NCI-H524 treated with DMSO at 0.1 percent for 48 hours (cell line): ENCODE measurements at regions not wholly inside any gene's neighbourhood (a gene's known extent, or its start where the extent isn't known, plus 50 kb on each side); places are given as distances from the start of the nearest gene placed in this dataset.
"Not testable (repeated sequence)": the region's sequence is repeated elsewhere in the genome, so short reads cannot be mapped to it uniquely, and the experiment has no call there.

ENCODE experiments used
- DNase-seq: peaks from one replicate; lab custom pipeline; 2025; lab: John Stamatoyannopoulos, UW

DNA sequence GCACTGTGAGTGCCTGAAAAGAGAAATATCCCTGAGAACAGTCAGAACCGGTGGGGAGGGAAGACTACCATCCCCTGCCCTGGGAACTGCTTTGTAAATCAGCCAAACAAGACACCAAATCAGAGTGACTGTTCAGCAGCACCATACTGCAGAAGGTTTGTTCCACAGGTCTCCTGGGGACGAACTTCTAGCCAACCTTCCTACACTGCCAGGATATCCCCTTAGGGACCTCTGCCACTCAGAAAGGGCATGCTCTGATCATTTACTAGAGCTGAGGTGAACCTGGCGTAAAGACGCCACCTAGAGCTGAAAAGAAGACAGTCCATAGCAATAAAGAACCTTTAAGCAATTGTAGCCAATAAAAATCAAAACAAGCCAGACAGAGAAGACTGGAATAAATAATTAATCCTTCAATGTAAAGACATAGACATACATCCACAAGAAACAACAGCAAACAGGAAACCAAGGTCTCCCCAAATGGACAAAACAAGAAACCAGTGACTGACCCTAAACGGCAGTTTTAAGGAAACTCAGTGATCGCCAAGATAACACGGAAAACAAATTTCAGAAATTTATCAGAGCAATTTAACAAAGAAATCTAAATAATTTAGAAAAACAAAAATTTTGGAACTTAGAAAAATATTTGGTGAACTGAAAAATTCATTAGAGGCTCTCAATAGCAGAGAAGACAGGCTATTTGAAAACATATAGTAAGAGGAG lies 228.1 kb upstream of the AMIGO2 start:
- DNase-seq, result peak; percentile 22

DNA sequence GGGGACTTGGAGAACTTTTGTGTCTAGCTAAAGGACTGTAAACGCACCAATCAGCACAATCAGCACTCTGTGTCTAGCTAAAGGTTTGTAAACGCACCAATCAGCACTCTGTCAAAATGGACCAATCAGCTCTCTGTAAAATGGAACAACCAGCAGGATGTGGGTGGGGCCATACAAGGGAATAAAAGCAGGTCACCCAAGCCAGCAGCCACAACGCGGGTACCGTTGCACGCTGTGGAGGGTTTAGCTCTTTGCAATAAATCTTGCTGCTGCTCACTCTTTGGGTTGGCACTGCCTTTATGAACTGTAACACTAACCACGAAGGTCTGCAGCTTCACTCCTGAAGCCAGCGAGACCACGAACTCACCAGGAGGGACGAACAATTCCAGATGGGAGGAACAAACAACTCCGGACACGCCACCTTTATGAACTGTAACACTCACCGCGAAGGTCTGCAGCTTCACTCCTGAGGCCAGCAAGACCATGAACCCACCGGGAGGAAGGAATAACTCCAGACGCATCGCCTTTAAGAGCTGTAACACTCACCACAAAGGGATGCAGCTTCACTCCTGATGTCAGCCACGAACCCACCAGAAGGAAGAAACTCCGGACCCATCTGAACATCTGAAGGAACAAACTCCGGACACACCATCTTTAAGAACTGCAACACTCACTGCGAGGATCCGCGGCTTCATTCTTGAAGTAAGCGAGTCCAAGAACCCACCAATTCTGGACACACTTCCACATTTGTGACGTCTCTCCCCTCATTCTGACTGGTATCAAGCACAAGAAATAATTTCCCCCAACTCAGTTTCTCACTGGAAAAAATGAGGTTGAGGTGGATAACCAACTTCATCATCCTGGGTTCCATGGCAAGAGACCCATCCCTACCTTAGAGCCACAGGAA lies 227.3 kb upstream of the AMIGO2 start:
- DNase-seq, result not testable (repeated sequence)

DNA sequence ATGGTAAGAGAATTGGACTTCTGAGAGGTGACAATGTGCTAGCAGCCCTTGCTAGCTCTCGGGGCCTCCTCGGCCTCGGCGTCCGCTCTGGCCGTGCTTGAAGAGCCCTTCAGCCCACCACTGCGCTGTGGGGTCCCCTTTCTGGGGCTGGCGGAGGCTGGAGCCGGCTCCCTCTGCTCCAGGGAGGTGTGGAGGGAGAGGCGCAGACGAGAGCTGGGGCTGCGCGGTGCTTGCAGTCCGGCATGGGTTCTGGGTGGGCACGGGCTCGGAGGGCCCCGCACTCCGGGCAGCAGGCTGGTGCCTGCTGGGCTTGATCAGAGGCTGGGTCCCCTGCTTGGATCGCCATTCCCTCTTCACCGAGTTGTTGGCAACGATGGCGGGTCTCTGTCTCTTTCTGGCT lies 226.4 kb upstream of the AMIGO2 start:
- DNase-seq, result no peak

DNA sequence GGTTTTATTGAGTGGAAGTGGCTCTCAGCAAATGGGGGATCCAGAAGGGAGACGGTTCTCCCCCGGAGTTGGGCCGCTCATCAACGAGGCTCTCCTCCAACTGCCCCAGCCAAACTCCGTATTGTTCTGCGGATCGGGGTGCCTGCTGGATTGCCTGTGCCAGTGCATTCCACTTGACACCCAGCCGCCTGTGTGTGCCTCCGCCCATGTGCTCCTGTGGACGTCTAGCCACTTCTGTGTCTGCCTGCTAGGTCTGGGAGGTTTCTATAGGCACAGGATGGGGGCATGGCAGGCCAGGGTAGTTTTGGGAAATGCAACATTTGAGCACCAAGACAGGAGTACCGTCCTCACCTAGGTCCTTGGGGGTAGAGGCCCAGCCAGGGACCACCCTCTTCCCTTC lies 225.7 kb upstream of the AMIGO2 start:
- no peak for DNase-seq

DNA sequence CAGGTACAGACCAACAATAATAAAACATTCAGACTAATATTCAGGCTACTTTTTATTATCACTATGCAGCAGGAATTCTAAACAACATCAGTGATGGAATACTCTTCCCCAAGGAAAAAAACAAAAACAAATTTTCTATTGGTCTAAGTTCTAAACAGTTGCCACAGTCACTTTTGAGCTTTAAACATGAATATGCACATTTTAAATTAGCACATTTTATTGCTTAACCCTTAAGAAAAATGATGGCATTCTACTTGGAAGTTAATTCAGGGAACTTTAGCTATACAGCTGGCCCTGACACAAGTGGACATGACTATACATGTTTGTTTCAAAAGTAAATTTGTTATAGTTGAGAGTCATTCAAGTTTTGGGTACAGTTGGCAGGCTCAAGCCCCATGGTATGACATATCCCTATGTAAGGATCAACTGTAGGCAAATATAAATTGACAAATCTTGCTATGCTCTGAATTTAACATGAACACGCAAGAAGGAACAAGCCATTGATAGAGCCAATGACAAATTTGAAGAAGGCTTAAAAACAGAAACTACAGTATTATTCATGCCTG lies 224.3 kb upstream of the AMIGO2 start:
- DNase-seq, result no peak

DNA sequence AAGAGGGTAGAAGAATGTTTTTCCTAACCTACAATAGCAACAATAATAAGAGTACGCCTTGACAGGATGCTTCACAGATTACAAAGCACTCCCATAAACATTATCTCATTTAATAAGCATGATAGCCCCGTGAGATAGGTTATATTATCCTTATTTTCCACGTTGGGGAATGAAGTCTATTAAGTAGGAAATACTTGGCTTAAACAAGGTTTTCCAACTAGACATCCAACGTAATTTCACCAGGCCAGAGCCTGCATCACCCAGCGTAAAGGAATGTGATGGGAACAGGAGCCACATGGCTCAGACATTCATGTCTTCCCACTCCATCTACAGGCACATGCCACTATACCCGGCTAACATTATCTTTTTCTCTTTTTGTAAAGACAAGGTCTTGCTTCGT lies 223.4 kb upstream of the AMIGO2 start:
- DNase-seq, result no peak

DNA sequence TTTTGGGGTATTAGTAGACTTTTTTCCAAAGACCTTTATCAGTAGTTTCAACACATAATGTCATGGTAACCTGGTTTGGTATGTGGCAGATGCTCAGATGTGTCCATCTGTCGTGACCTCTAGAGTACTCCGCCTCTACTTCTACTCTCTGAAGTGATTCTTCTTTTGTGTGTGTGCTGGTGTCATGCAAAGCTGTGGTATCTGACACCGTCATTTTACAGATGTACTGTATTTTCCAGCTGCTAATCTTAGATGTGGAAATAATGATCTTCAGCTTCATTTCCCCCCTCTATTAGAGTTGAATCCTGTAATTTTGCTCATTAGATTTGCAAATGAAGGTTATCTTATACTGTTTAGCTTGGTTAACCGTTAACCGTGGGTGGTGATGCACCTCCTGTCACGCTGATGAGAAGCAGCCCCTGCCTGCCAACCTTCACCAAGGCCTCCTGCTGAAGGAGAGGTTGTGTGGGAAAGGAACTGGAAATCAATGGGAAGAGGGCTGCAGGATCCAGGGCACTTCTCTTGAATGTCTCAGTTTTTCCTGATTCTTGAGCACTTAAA lies 222.4 kb upstream of the AMIGO2 start:
- peak; percentile 30 for DNase-seq

DNA sequence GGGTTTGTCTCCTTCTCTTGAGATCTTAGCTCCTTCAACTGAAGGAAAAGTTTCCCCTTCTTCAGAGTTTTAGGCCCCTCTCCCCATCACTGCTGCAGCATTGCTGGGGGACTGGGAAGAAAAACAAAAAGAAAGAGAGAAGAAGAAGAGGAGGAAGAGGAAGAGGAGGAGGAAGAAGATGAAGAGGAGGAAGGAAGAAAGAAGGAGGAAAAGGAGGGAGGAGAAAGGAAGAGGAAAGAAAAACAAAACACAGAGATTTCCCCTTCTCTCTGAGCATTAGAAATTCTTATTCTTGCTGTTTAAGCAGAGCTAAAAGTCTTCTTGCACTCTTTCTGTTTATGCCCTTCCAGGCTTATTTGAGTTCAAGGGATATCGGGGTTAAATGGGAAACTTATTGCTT lies 219.8 kb upstream of the AMIGO2 start:
- no peak for DNase-seq

DNA sequence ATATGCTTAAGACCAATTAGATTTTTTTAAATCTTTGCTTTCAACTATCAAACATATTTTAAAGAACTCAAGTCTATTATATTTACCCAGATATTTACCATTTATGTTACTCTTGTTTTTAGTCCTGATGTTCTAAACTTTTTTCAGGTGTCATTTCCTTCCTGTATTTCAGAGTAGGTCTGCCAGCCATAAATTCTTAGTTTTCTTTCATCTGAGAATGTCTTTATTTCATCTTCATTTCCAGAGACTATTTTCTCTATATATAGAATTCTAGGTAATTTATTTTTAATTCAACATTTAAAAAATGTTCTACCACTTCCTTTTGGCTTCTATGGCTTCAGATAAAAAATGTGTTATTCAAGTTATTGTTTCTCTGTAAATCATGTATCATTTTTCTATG lies 218.2 kb upstream of the AMIGO2 start:
- DNase-seq, result no peak

DNA sequence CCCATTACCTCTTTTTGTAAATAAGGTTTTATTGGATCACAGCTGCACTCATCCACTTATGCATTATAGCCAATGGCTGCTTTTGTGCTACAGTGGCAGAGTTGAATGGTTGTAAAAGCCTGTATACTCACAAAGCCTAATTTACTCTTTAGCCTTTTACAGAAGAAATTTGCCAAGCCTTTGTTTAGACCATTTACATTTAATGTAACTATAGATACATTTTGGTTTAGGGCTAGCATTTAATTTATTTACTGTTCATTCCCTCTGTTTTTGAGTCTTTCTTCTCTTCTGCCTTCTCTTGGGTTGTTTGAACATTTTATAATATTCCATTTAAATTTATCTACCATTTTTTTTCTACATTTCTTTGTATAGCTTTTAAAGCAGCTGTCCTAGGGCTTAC lies 217.1 kb upstream of the AMIGO2 start:
- DNase-seq, result no peak

DNA sequence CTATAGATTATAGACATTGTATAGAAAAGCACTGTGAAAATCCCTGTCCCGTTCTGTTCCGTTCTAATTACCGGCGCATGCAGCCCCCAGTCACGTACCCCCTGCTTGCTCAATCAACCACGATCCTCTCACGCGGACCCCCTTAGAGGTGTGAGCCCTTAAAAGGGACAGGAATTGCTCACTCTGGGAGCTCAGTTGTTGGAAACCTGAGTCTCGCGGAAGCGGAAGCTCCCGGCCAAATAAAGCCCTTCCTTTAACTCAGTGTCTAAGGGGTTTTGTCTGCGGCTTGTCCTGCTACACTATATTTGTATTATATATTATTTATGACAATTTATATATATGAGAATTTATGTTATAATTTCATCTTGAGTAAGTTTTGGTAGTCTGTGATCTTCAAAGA lies 213.6 kb upstream of the AMIGO2 start:
- no peak for DNase-seq

DNA sequence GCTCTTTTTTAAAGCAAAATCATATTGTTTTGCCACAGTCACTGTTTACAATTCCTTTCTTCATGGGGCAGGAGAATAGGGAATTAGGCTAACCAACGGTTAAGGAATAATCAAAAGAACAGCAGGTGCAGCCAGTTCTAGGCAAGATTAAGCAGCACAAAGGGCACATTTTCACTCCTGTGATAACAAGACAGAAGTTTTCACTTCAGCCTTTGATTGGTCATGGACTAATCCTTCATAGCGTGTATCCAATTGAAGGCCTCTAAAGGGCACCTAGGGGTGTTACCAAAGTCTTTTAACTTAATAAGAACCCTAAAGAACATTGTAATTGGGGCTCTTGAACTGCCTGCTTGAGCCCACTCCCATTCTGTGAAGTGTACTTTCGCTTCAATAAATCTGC lies 206.9 kb upstream of the AMIGO2 start:
- DNase-seq, result no peak
